H1 (cell line): ENCODE measurements at regions not wholly inside any gene's neighbourhood (a gene's known extent, or its start where the extent isn't known, plus 50 kb on each side); places are given as distances from the start of the nearest gene placed in this dataset.

Experiments used
- CTCF ChIA-PET: fragments of 300-600 bp; sonication (Branson Sonifier 250); formaldehyde crosslinking; loops from one replicate; lab custom pipeline; 2021; ENCODE audit not compliant: partially characterized antibody; lab: Charles Lee
- POLR2A ChIA-PET: fragments of 300-600 bp; sonication (Branson Sonifier 250); formaldehyde crosslinking; loops from one replicate; lab custom pipeline; 2021; ENCODE audit warnings: inconsistent platforms; ENCODE audit not compliant: partially characterized antibody; lab: Charles Lee
- DNase-seq, 2 experiments: peaks; one replicate each; pipeline versions ENCODE4 v3.0.0 to v3.0.0-alpha.2; 2010 to 2022; ENCODE audit warnings: low spot score in 2 of 2, low read depth in 1 of 2, mixed read lengths in 1 of 2
- FAIRE-seq: peaks from 2 replicates; lab custom pipeline; 2011; peaks lifted over from hg19 to GRCh38; lab: Jason Lieb, UNC
- H2AFZ ChIP-seq: 2 replicates; pipeline ENCODE4 v1.8.1; 2012; ENCODE audit warnings: low read length, inconsistent platforms
- H2AK5ac ChIP-seq: 2 replicates; pipeline ENCODE4 v1.6.1; 2013; ENCODE audit warnings: low read depth, low read length
- H2BK120ac ChIP-seq: replicated peaks from 2 replicates; pipeline ENCODE3; 2013; ENCODE audit warnings: low read depth, low read length, inconsistent platforms
- H2BK12ac ChIP-seq: 2 replicates; pipeline ENCODE4 v1.6.1; 2013; ENCODE audit warnings: low read depth, low read length
- H2BK15ac ChIP-seq: 2 replicates; pipeline ENCODE4 v1.6.1; 2013; ENCODE audit warnings: low read length
- H2BK20ac ChIP-seq: 2 replicates; pipeline ENCODE4 v1.6.1; 2013; ENCODE audit warnings: low read length
- H2BK5ac ChIP-seq: 2 replicates; pipeline ENCODE4 v1.6.1; 2013; ENCODE audit warnings: low read depth, low read length
- H3K14ac ChIP-seq: 2 replicates; pipeline ENCODE4 v1.6.1; 2013; ENCODE audit warnings: inconsistent platforms; ENCODE audit not compliant: insufficient read length
- H3K18ac ChIP-seq: 2 replicates; pipeline ENCODE4 v1.6.1; 2013; ENCODE audit warnings: low read length; ENCODE audit errors: extremely low read depth
- H3K23ac ChIP-seq: 2 replicates; pipeline ENCODE4 v1.6.1; 2013; ENCODE audit warnings: inconsistent platforms; ENCODE audit not compliant: insufficient read length
- H3K23me2 ChIP-seq: 2 replicates; pipeline ENCODE4 v1.6.1; 2013; ENCODE audit warnings: low read depth, low read length
- H3K27ac ChIP-seq: 2 replicates; pipeline ENCODE4 v1.6.1; 2011; ENCODE audit warnings: low read depth, low read length, inconsistent platforms
- H3K27me3 ChIP-seq, 4 experiments: replicated peaks in 1 of 4; 1 replicate in 1 of 4; 2 replicates in 3 of 4; pipeline versions ENCODE4 v1.6.1 to v1.8.1; 2011 to 2013; ENCODE audit warnings: low read length in 3 of 4, mild to moderate bottlenecking in 3 of 4, inconsistent platforms in 2 of 4, mixed read lengths in 2 of 4, moderate library complexity in 1 of 4; ENCODE audit not compliant: control insufficient read depth in 3 of 4, insufficient read depth in 3 of 4; ENCODE audit errors: extremely low read depth in 1 of 4
- H3K36me3 ChIP-seq, 4 experiments: 2 replicates each; pipeline versions ENCODE4 v1.6.1 to v1.8.1; 2011 to 2013; ENCODE audit warnings: mild to moderate bottlenecking in 4 of 4, low read length in 3 of 4, moderate library complexity in 2 of 4, control low read depth in 1 of 4, inconsistent platforms in 1 of 4; ENCODE audit not compliant: insufficient read depth in 4 of 4, control insufficient read depth in 2 of 4
- H3K4ac ChIP-seq: replicated peaks from 2 replicates; pipeline ENCODE3; 2013; ENCODE audit warnings: low read length, low read depth, mixed read lengths, inconsistent platforms; ENCODE audit not compliant: insufficient read length
- H3K4me1 ChIP-seq, 4 experiments: replicated peaks in 1 of 4; 1 replicate in 1 of 4; 2 replicates in 3 of 4; pipeline versions ENCODE4 v1.6.1 to v1.8.1; 2011 to 2013; ENCODE audit warnings: low read length in 3 of 4, inconsistent platforms in 2 of 4, mixed read lengths in 1 of 4; ENCODE audit not compliant: insufficient read depth in 4 of 4, control insufficient read depth in 3 of 4
- H3K4me2 ChIP-seq, 2 experiments: 2 replicates each; pipeline versions ENCODE4 v1.6.1 to v1.8.1; 2011 to 2013; ENCODE audit warnings: low read depth in 2 of 2, low read length in 2 of 2, control low read depth in 1 of 2, inconsistent platforms in 1 of 2, mild to moderate bottlenecking in 1 of 2; ENCODE audit not compliant: insufficient read depth in 1 of 2
- H3K4me3 ChIP-seq, 4 experiments: fragments of 200-600, 300-600 bp in 1 of 4; sonication (generic), shearing (Covaris generic), sonication (Bioruptor Twin) in 1 of 4; 2 replicates each; pipeline versions ENCODE4 v1.5.1 to v1.8.1; 2011 to 2016; ENCODE audit warnings: low read length in 4 of 4, low read depth in 3 of 4, control low read depth in 2 of 4, inconsistent platforms in 2 of 4, mild to moderate bottlenecking in 2 of 4, mixed read lengths in 1 of 4, moderate library complexity in 1 of 4; ENCODE audit not compliant: insufficient read depth in 2 of 4; ENCODE audit errors: extremely low read depth in 1 of 4
- H3K56ac ChIP-seq: replicated peaks from 2 replicates; pipeline ENCODE3; 2013; ENCODE audit warnings: low read depth, mild to moderate bottlenecking, mixed read lengths, low read length, inconsistent platforms; ENCODE audit not compliant: insufficient read length
- H3K79me1 ChIP-seq: 2 replicates; pipeline ENCODE4 v1.6.1; 2013; ENCODE audit warnings: low read depth, low read length, control low read depth
- H3K79me2 ChIP-seq, 2 experiments: 2 replicates each; pipeline versions ENCODE4 v1.6.1 to v1.8.1; 2012 to 2013; ENCODE audit warnings: low read length in 2 of 2, mild to moderate bottlenecking in 2 of 2, inconsistent platforms in 1 of 2; ENCODE audit not compliant: insufficient read depth in 2 of 2, control insufficient read depth in 1 of 2
- H3K9ac ChIP-seq, 4 experiments: replicated peaks in 1 of 4; 1 replicate in 1 of 4; 2 replicates in 3 of 4; pipeline versions ENCODE4 v1.6.1 to v1.8.1; 2011 to 2013; ENCODE audit warnings: low read depth in 3 of 4, low read length in 3 of 4, control low read depth in 2 of 4, mild to moderate bottlenecking in 2 of 4, moderate library complexity in 2 of 4, inconsistent platforms in 1 of 4; ENCODE audit errors: extremely low read depth in 1 of 4
- H3K9me3 ChIP-seq, 2 experiments: 2 replicates each; pipeline versions ENCODE4 v1.6.1 to v1.8.1; 2012 to 2013; ENCODE audit warnings: mild to moderate bottlenecking in 2 of 2, moderate library complexity in 2 of 2, control low read depth in 1 of 2, inconsistent platforms in 1 of 2, low read depth in 1 of 2, low read length in 1 of 2, mixed read lengths in 1 of 2; ENCODE audit not compliant: insufficient read depth in 2 of 2
- H4K20me1 ChIP-seq, 2 experiments: replicated peaks in 1 of 2; 2 replicates each; pipeline versions ENCODE3 to v1.8.1; 2011 to 2013; ENCODE audit warnings: inconsistent platforms in 2 of 2, low read length in 2 of 2, mild to moderate bottlenecking in 1 of 2; ENCODE audit not compliant: insufficient read depth in 2 of 2, control insufficient read depth in 1 of 2
- H4K5ac ChIP-seq: 2 replicates; pipeline ENCODE4 v1.6.1; 2013; ENCODE audit warnings: low read length, low read depth, mixed read lengths, inconsistent platforms; ENCODE audit not compliant: insufficient read length
- H4K8ac ChIP-seq: 2 replicates; pipeline ENCODE4 v1.8.0; 2013; ENCODE audit warnings: mild to moderate bottlenecking, moderate library complexity, low read length, inconsistent platforms; ENCODE audit not compliant: insufficient read depth; ENCODE audit errors: extremely low read depth
- H4K91ac ChIP-seq: replicated peaks from 2 replicates; pipeline ENCODE3; 2013; ENCODE audit warnings: low read length, mixed read lengths, inconsistent platforms; ENCODE audit not compliant: insufficient read length
- SIRT6 ChIP-seq: IDR thresholded peaks from one replicate; pipeline ENCODE4 v1.7.1; 2012; ENCODE audit warnings: low read length, inconsistent platforms
- YY1 ChIP-seq: IDR thresholded peaks from 2 replicates; pipeline ENCODE4 v1.6.1; 2011; ENCODE audit warnings: low read depth, mild to moderate bottlenecking, low read length
- WGBS, 2 experiments: shearing (Covaris generic) in 1 of 2; methylation state at CpG; one replicate each; pipeline versions ENCODE4 v1.1.6 to v1.1.7; 2013 to 2015; ENCODE audit warnings: low lambda C conversion rate in 2 of 2, mixed read lengths in 2 of 2, inconsistent platforms in 1 of 2, low coverage in 1 of 2, missing lambda C conversion rate in 1 of 2; ENCODE audit not compliant: insufficient replicate concordance in 2 of 2, insufficient coverage in 1 of 2, insufficient read length in 1 of 2; ENCODE audit errors: extremely low coverage in 1 of 2, missing lambda C conversion rate in 1 of 2; 5-methylcytosine and 5-hydroxymethylcytosine counted together

- H3K18ac ChIP-seq: no peak overlapping the region
- ChIA-PET CTCF (no interaction called here), POLR2A (no interaction called here)
- H4K5ac ChIP-seq: no peak overlapping the region
- H3K4me1 ChIP-seq: no peaks in the 10 kb centered on the region
- no peak overlapping the region for H3K23ac ChIP-seq
- FAIRE-seq (no peak), DNase-seq (no peak)
- H3K14ac ChIP-seq: no peak overlapping the region
- H3K9ac ChIP-seq: no peak overlapping the region
- H2BK12ac ChIP-seq: no peak overlapping the region
- no peak overlapping the region for H3K4me2 ChIP-seq
- no peak overlapping the region for H3K27ac ChIP-seq
- H3K79me2 ChIP-seq: no peaks in the 10 kb centered on the region
- no peak overlapping the region for H2AK5ac ChIP-seq
- H3K56ac ChIP-seq: no peak overlapping the region
- H3K4ac ChIP-seq: no peak overlapping the region
- no peak overlapping the region for H2BK120ac ChIP-seq
- H2AFZ ChIP-seq: no peak overlapping the region
- peaks cover 0 to 23% (median 4%) of the 10 kb centered on the region in 4 experiments; a peak in 4 of 8 replicates for H3K36me3 ChIP-seq
- no peak overlapping the region for H2BK5ac ChIP-seq
- no peak for TF ChIP-seq YY1
- TF ChIP-seq SIRT6: no peak
- no peaks in the 10 kb centered on the region for H4K20me1 ChIP-seq
- WGBS, 2 experiments: 90% methylated on average over 2 of the region's 2 CpGs; no CpG with 5 or more reads in 1 of the 2 experiments
- H3K27me3 ChIP-seq: no peaks in the 10 kb centered on the region
- H3K9me3 ChIP-seq: no peaks in the 10 kb centered on the region
- H4K8ac ChIP-seq: no peak overlapping the region
- no peaks in the 10 kb centered on the region for H3K23me2 ChIP-seq
- no peak overlapping the region for H2BK20ac ChIP-seq
- no peak overlapping the region for H3K4me3 ChIP-seq
- no peak overlapping the region for H4K91ac ChIP-seq
- no peak overlapping the region for H2BK15ac ChIP-seq
- no peaks in the 10 kb centered on the region for H3K79me1 ChIP-seq
These were observed 94.4 kb downstream of the BLTP1 start for GRCh38 chr4:122246551-122246950.
